SW 1271 (cell line): ENCODE measurements at regions not wholly inside any gene's neighbourhood (a gene's known extent, or its start where the extent isn't known, plus 50 kb on each side); places are given as distances from the start of the nearest gene placed in this dataset.
"Not testable (repeated sequence)": the region's sequence is repeated elsewhere in the genome, so short reads cannot be mapped to it uniquely, and the experiment has no call there.

Experiments
- DNase-seq, 2 experiments: peaks; one replicate each; lab custom pipeline; 2025; lab: John Stamatoyannopoulos, UW

GRCh38 chr4:131883181-131883580 is 1265.9 kb upstream of the PCDH10 start:
- DNase-seq, result not testable (repeated sequence)

GRCh38 chr4:131925662-131926061 is 1223.4 kb upstream of the PCDH10 start:
- not testable (repeated sequence) for DNase-seq

- DNase-seq, result peak in 1 of 2 experiments; percentile 1
These were observed 1181.4 kb upstream of the PCDH10 start for GRCh38 chr4:131967646-131968045.

GRCh38 chr4:131974730-131975129 is 1174.4 kb upstream of the PCDH10 start:
- peak in 1 of 2 experiments; percentile 12 for DNase-seq

GRCh38 chr4:131975276-131976132 is 1173.6 kb upstream of the PCDH10 start:
- DNase-seq, result peak in 1 of 2 experiments; percentile 1

- DNase-seq, result peak; percentile 3
These were observed 1172.7 kb upstream of the PCDH10 start for GRCh38 chr4:131976133-131977002.

- DNase-seq, result no peak
These were observed 1171.0 kb upstream of the PCDH10 start for GRCh38 chr4:131978120-131978519.

- no peak for DNase-seq
These were observed 1159.5 kb upstream of the PCDH10 start for GRCh38 chr4:131989576-131989975.

- DNase-seq, result peak; percentile 5 to 54
These were observed 1147.6 kb upstream of the PCDH10 start for GRCh38 chr4:132001542-132001941.

- no peak for DNase-seq
These were observed 1145.5 kb upstream of the PCDH10 start for GRCh38 chr4:132003593-132003992.

- no peak for DNase-seq
These were observed 1133.8 kb upstream of the PCDH10 start for GRCh38 chr4:132015321-132015720.

GRCh38 chr4:132016703-132017350 is 1132.3 kb upstream of the PCDH10 start:
- no peak for DNase-seq

- DNase-seq, result no peak
These were observed 1122.9 kb upstream of the PCDH10 start for GRCh38 chr4:132026166-132026565.

- DNase-seq, result no peak
These were observed 1122.3 kb upstream of the PCDH10 start for GRCh38 chr4:132026816-132027215.

GRCh38 chr4:132056496-132056895 is 1092.6 kb upstream of the PCDH10 start:
- DNase-seq, result no peak

- no peak for DNase-seq
These were observed 1089.9 kb upstream of the PCDH10 start for GRCh38 chr4:132059227-132059626.

- no peak for DNase-seq
These were observed 1086.4 kb upstream of the PCDH10 start for GRCh38 chr4:132062611-132063239.

- DNase-seq, result no peak
These were observed 1085.3 kb upstream of the PCDH10 start for GRCh38 chr4:132063829-132064228.

GRCh38 chr4:132065940-132066495 is 1083.1 kb upstream of the PCDH10 start:
- DNase-seq, result no peak

- DNase-seq, result no peak
These were observed 1077.3 kb upstream of the PCDH10 start for GRCh38 chr4:132071815-132072214.

GRCh38 chr4:132076829-132077228 is 1072.3 kb upstream of the PCDH10 start:
- no peak for DNase-seq
